HEK293T (cell line): ENCODE measurements at regions not wholly inside any gene's neighbourhood (a gene's known extent, or its start where the extent isn't known, plus 50 kb on each side); places are given as distances from the start of the nearest gene placed in this dataset.

Source experiments
- FOXA1 ChIP-seq: fragments of 450-650 bp; IDR thresholded peaks from 2 replicates; pipeline ENCODE4 v1.6.1; 2016; ENCODE audit warnings: mild to moderate bottlenecking
- FOXK2 ChIP-seq: fragments of 450-650 bp; IDR thresholded peaks from 2 replicates; pipeline ENCODE4 v1.6.1; 2016; ENCODE audit warnings: mild to moderate bottlenecking
- FOXM1 ChIP-seq: fragments of 450-650 bp; IDR thresholded peaks from 2 replicates; pipeline ENCODE4 v1.6.1; 2017; ENCODE audit warnings: mild to moderate bottlenecking, borderline replicate concordance
- SUZ12 ChIP-seq: fragments of 450-650 bp; IDR thresholded peaks from 2 replicates; pipeline ENCODE4 v1.6.1; 2016; ENCODE audit warnings: mild to moderate bottlenecking

GRCh38 chr6:88480816-88481215 is 314.7 kb upstream of the CNR1 start:
- TF ChIP-seq FOXA1, result no peak
- no peak for TF ChIP-seq FOXM1
- no peak for TF ChIP-seq SUZ12
- no peak for TF ChIP-seq FOXK2
